H1 (cell line): ENCODE measurements at regions not wholly inside any gene's neighbourhood (a gene's known extent, or its start where the extent isn't known, plus 50 kb on each side); places are given as distances from the start of the nearest gene placed in this dataset.

Source experiments
- HDAC6 ChIP-seq: IDR thresholded peaks from one replicate; pipeline ENCODE4 v1.7.1; 2012; ENCODE audit warnings: low read depth, mild to moderate bottlenecking, inconsistent platforms, low read length, moderate library complexity
- KDM1A ChIP-seq: fragments of 200-600, 300-600 bp; sonication (generic); IDR thresholded peaks from 2 replicates; pipeline ENCODE4 v1.7.1; 2016; ENCODE audit warnings: mild to moderate bottlenecking, low read length, borderline replicate concordance
- NRF1 ChIP-seq: IDR thresholded peaks from 2 replicates; pipeline ENCODE4 v1.6.1; 2011; ENCODE audit warnings: mild to moderate bottlenecking, low read depth, low read length, improper control_type of control experiment
- SIN3A ChIP-seq, 2 experiments: IDR thresholded peaks in 1 of 2; conservative IDR thresholded peaks in 1 of 2; 2 replicates each; pipeline ENCODE4 v1.6.1; 2011 to 2012; ENCODE audit warnings: low read length in 2 of 2, improper control_type of control experiment in 1 of 2, low read depth in 1 of 2, mild to moderate bottlenecking in 1 of 2
- YY1 ChIP-seq: IDR thresholded peaks from 2 replicates; pipeline ENCODE4 v1.6.1; 2011; ENCODE audit warnings: low read depth, mild to moderate bottlenecking, low read length

DNA sequence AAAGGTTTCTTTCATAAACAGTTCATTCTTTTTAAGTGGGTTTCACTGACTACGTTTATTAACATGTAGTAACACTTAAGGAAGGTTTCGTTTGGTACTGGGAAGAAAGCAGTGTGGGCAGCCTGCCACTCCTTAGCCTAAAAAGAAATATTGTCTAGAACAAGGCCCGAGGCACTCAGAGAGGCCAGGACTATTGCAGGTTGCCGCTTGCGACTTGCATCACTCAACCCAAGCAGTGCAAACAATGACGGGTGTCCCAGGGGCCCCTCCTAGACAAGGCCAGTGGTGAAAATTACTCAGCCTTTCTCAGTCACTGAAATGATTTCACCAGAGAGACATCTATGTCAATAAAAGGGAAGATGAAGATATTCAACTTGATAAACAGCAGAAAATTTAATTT lies 243.9 kb downstream of the SNX13 start (continued):
- TF ChIP-seq HDAC6 (no peak), YY1 (no peak), KDM1A (no peak), SIN3A (conservative IDR thresholded peaks at IDR 0.05 in 1 of 2, IDR thresholded peaks at IDR 0.05 in 1 of 2; ENCODE audit: low read depth in 1 of 2, low read length in 2 of 2) (no peak), NRF1 (no peak)
- TF ChIP-seq, all 59 proteins: peak for 0
